ENCODE measurements at regions not wholly inside any gene's neighbourhood (a gene's known extent, or its start where the extent isn't known, plus 50 kb on each side); places are given as distances from the start of the nearest gene placed in this dataset.

DNA sequence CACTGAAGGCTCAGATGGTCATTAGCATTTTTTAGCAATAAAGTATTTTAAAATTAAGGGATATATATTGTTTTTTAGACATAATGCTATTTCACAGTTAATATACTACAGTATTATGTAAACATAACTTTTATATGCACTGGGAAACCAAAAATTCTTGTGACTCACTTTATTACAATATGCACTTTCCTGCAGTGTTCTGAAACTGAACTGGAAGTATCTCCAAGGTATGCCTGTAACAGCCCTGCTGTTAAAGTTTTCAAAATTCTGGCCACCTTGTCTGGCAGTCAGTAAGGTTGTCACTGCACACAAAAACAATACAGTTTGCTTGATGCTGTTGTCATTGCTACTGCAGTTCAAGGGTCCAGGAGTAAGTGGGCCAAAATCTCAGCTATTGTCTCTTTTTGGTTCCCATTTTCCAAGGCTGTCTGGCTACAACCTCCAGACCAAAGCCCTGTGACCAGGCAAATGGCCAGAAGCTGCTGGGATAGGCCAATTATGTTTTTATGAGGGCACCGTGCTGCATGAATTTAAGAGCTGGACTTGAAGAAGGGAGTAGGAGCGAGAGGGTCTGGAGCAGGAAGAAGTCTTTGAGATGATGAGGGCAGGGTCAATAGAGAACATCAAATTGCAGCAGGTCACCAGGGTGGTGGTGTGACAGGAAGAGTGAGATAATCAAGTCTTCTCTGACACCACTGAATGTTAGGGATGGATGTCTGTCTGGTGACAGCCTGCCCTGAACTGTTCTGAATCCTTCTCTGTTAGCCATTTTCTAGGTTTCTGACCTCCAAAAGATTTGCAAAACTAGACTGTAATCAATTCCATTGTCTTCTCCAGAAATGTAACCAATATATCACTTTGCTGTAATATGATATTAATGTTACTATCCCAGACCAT, 82.3 kb upstream of the CACHD1 start:
- Histone ChIP-seq H3K36me3 (ENCODE audit: control insufficient read depth, insufficient read depth, low read length) (no peaks in the 10 kb centered on the region), H3K4me3 (replicated peaks; ENCODE audit: low read depth, low read length) (no peak overlapping the region), H3K27me3 (replicated peaks; ENCODE audit: control insufficient read depth, insufficient read depth, low read length) (no peaks in the 10 kb centered on the region)
- no peak for DNase-seq (ENCODE audit: extremely low read depth, insufficient read length)
- TF ChIP-seq, protein P1, sequence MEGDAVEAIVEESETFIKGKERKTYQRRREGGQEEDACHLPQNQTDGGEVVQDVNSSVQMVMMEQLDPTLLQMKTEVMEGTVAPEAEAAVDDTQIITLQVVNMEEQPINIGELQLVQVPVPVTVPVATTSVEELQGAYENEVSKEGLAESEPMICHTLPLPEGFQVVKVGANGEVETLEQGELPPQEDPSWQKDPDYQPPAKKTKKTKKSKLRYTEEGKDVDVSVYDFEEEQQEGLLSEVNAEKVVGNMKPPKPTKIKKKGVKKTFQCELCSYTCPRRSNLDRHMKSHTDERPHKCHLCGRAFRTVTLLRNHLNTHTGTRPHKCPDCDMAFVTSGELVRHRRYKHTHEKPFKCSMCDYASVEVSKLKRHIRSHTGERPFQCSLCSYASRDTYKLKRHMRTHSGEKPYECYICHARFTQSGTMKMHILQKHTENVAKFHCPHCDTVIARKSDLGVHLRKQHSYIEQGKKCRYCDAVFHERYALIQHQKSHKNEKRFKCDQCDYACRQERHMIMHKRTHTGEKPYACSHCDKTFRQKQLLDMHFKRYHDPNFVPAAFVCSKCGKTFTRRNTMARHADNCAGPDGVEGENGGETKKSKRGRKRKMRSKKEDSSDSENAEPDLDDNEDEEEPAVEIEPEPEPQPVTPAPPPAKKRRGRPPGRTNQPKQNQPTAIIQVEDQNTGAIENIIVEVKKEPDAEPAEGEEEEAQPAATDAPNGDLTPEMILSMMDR (IDR thresholded peaks at IDR 0.05; ENCODE audit: insufficient read depth, low read length, poor library complexity, severe bottlenecking), result no peak

DNA sequence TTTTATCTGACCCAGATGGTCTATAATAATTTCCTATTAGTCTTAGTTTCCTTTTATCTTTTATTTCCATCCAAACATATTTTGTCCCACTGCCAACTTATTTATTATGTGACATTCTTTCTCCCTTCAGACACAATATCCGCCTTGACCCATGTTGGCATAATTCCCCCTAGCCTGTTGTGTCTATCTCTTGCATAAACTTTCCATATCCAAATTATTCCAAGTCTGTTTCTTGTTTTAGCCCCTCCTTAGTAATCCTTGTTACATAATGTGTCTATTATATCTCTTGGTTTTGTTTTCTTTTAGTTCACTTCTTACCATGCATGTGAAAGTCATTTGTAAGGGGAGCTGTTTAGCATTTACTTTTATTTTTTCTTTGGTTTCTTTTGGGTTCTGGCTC, 81.6 kb upstream of the CACHD1 start:
- Histone ChIP-seq H3K4me3 (replicated peaks; ENCODE audit: low read depth, low read length) (no peak overlapping the region), H3K27me3 (replicated peaks; ENCODE audit: control insufficient read depth, insufficient read depth, low read length) (no peaks in the 10 kb centered on the region), H3K36me3 (ENCODE audit: control insufficient read depth, insufficient read depth, low read length) (no peaks in the 10 kb centered on the region)
- DNase-seq (ENCODE audit: extremely low read depth, insufficient read length), result no peak
- TF ChIP-seq, protein P1 (IDR thresholded peaks at IDR 0.05; ENCODE audit: insufficient read depth, low read length, poor library complexity, severe bottlenecking), result no peak

DNA sequence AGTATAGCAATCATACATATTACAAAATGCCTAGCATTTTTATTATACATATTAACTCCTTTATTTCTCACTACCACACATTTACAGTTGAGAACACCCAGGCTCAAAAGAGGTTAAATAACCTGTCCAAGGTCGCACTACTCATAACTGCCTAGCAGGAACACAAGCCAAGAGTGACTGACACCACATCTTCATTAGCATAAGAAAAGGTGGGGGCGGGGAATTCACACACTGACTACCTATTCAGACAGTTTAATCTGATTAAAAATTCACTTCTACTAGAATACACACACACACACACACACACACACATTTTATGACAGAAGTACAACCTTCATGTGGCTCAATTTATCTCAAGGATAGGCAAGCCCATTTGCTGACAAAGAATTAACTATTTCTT, 77.8 kb upstream of the CACHD1 start:
- H3K27me3 ChIP-seq (replicated peaks; ENCODE audit: control insufficient read depth, insufficient read depth, low read length), result no peaks in the 10 kb centered on the region
- TF ChIP-seq, protein P1 (IDR thresholded peaks at IDR 0.05; ENCODE audit: insufficient read depth, low read length, poor library complexity, severe bottlenecking), result no peak
- H3K36me3 ChIP-seq (ENCODE audit: control insufficient read depth, insufficient read depth, low read length), result no peaks in the 10 kb centered on the region
- DNase-seq (ENCODE audit: extremely low read depth, insufficient read length), result no peak
- no peak overlapping the region for H3K4me3 ChIP-seq (replicated peaks; ENCODE audit: low read depth, low read length)

DNA sequence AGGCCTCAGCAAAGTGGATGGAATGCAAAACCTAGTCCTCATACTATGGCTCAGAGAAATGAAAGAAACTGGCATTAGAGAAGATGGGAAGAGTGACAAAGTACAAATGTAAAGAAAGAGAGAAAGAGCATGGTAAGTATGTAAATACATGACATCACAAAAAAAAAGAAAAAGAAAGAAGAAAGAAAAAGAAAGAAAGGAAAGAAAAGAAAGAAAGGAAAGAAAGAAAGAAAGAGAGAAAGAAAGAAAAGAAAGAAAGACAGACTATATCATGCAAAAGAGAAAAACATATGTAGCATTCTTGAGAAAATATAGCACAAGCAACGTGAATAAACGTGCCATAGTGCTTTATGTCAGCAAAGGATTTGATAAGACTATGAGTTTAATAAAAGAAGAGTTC, 76.1 kb upstream of the CACHD1 start:
- TF ChIP-seq, protein P1 (IDR thresholded peaks at IDR 0.05; ENCODE audit: insufficient read depth, low read length, poor library complexity, severe bottlenecking), result no peak
- Histone ChIP-seq H3K27me3 (replicated peaks; ENCODE audit: control insufficient read depth, insufficient read depth, low read length) (no peaks in the 10 kb centered on the region), H3K36me3 (ENCODE audit: control insufficient read depth, insufficient read depth, low read length) (no peaks in the 10 kb centered on the region), H3K4me3 (replicated peaks; ENCODE audit: low read depth, low read length) (no peak overlapping the region)
- no peak for DNase-seq (ENCODE audit: extremely low read depth, insufficient read length)

DNA sequence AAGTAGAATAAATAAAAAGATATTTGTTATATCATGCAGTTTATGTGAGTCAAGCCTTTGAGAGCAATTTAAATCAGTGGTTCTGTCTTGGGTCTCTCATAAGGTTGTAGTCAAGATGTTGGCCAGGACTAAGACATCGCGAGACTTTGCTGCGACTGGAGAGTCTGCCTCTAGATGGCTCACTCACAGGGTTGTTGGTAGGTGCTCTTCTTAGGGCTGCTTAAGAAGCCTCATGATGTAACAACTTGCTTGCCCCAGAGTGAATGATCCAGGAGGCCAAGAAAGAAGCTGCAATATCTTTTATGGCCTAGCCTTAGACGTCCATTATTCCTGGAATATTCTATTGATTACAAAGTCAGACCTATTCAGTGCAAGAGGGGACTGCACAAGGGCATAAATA, 73.1 kb upstream of the CACHD1 start:
- H3K36me3 ChIP-seq (ENCODE audit: control insufficient read depth, insufficient read depth, low read length), result no peaks in the 10 kb centered on the region
- H3K27me3 ChIP-seq (replicated peaks; ENCODE audit: control insufficient read depth, insufficient read depth, low read length), result no peaks in the 10 kb centered on the region
- DNase-seq (ENCODE audit: extremely low read depth, insufficient read length), result no peak
- TF ChIP-seq, protein P1 (IDR thresholded peaks at IDR 0.05; ENCODE audit: insufficient read depth, low read length, poor library complexity, severe bottlenecking), result peak; percentile 2
- no peak overlapping the region for H3K4me3 ChIP-seq (replicated peaks; ENCODE audit: low read depth, low read length)
